HG02588 (cell line): ENCODE measurements at regions not wholly inside any gene's neighbourhood (a gene's known extent, or its start where the extent isn't known, plus 50 kb on each side); places are given as distances from the start of the nearest gene placed in this dataset.
"Not testable (repeated sequence)": the region's sequence is repeated elsewhere in the genome, so short reads cannot be mapped to it uniquely, and the experiment has no call there.

Experiments
- ATAC-seq: cut with Tn5 transposase; IDR thresholded peaks from one replicate; pipeline ENCODE4 v1.9.1; 2021; ENCODE audit warnings: mild to moderate bottlenecking, moderate library complexity; ENCODE audit not compliant: unreplicated experiment

DNA sequence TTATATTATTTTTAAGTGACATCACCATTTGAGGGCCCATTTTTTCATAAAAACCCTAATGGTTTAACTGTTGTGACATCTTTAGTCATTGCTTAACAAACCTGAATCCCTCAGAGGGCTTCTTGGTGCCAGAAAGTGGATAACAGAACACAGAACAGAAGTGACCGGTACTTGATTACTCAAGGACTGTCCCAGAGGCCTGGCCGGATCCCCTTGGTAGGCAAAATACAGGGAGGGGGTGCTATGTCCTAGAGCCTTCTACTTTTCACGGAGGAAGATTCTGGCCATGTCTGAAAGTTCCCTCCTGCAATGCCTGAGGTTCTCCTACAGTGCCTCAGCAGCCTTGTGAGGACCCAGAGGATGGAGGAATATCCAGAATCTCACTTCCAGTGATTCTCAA is 94.3 kb upstream of the DCLK2 start:
- ATAC-seq, result no peak

DNA sequence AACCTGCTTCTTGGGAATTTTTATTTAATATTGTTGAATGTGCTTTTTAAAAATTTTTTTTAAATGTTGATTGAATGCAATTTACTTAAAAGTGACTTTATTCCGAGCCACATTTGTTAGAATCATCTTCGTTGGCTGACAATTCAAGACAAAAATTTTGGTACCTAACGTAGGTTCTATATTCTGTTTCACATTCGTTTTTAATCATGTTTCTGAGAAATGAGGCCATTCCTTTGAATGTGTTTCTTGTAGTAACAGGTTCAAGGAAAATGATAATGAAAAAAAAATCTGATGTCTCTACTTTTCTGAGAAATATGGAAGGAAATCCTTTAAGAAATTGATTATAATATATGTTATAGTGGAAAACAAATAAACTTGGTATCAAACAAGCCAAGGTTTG is 92.3 kb upstream of the DCLK2 start:
- no peak for ATAC-seq

GRCh38 chr4:149986917-149987316 is 91.3 kb upstream of the DCLK2 start:
- no peak for ATAC-seq

- ATAC-seq, result no peak
Observed at GRCh38 chr4:149987330-149988086, 90.7 kb upstream of the DCLK2 start.

- no peak for ATAC-seq
Observed at GRCh38 chr4:149988087-149988410, 90.2 kb upstream of the DCLK2 start.

DNA sequence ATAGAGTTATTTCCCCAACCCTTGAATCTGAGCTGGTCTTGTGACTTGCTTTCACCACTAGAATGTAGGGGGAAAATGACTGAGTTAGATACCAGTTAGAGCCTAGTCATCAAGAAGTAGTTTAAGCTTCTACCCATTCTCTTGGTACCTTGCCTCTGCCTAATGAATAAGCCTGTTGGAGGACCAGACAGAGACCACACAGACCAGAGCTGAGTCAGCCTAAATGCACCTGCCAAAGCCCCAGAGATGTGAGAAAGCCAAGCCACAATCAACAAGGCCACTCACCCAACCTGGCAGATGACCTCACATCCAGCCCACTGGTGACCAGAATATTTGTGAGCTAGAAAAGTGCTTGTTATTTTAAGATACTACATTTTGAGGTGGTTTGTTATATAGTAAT is 85.2 kb upstream of the DCLK2 start:
- no peak for ATAC-seq

- no peak for ATAC-seq
Observed at GRCh38 chr4:149995134-149995756, 83.0 kb upstream of the DCLK2 start.

DNA sequence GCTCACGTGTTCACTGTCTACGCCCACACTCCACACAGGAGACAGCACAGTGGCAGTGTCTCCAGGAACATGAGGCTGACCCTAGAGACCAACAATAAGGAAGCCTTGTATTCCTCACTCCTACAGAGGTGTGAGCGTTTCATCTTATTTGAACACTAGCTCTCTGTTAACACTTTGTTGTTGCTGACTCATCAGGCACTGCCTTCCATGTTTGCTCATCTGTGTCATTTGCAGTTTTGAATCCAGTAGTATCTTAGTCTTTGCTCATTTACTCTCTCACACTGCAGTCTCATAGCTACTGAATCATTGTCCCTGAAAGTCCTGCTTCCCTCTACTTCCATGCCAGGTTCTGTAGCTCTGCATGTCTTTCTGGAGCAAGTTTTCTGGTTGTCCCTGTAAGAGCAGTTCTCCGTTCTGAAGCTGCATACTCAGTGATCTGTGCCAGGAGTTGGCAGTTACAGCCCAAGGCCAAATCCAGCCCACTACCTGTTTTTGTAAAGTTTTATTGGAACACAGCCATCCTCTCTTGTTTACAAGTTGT is 80.3 kb upstream of the DCLK2 start:
- ATAC-seq, result no peak

- ATAC-seq, result no peak
Observed at GRCh38 chr4:149999485-150000074, 78.7 kb upstream of the DCLK2 start.

GRCh38 chr4:150001815-150002214 is 76.4 kb upstream of the DCLK2 start:
- ATAC-seq, result no peak

- ATAC-seq, result no peak
Observed at GRCh38 chr4:150002561-150002960, 75.7 kb upstream of the DCLK2 start.

DNA sequence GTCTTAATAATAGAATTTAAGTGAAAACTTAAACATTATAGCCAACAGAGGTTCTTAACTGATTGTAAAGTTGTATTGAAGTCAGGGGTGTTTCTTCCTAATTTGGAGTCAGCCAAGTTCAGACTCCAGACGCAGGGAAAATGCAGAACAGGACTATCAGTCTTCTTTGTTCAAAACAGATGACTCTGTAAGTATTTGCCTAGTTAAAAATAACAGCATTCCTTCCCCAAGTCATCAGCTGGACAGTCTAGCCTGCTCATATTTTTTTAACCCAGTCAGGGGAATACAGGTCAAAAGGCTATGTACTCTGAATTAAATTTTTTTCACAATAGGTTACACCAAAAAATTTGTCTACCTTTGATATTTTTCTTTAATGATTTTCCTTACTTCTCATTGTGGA is 73.8 kb upstream of the DCLK2 start:
- ATAC-seq, result no peak

DNA sequence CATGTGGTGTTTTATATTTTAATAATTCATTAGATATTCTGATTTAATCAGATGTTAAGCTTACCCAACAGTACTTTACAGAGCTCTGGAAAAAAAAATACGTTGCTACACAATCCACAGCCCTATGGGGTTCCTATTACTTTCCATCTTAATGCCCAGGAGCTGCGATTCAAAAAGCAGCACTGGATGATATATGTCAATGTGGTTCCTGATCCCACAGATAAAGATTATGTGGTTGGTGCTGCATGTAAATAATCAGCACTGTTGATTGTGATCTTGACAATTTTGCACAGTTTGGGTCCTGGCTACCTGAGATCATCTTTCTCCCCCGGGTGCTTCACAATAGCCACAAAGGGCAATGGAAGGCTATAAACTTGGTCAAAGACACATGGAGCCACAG is 72.7 kb upstream of the DCLK2 start:
- ATAC-seq, result no peak

GRCh38 chr4:150006197-150006596 is 72.0 kb upstream of the DCLK2 start:
- ATAC-seq, result no peak

GRCh38 chr4:150007512-150007911 is 70.7 kb upstream of the DCLK2 start:
- ATAC-seq, result no peak

GRCh38 chr4:150008546-150008945 is 69.7 kb upstream of the DCLK2 start:
- ATAC-seq, result no peak

DNA sequence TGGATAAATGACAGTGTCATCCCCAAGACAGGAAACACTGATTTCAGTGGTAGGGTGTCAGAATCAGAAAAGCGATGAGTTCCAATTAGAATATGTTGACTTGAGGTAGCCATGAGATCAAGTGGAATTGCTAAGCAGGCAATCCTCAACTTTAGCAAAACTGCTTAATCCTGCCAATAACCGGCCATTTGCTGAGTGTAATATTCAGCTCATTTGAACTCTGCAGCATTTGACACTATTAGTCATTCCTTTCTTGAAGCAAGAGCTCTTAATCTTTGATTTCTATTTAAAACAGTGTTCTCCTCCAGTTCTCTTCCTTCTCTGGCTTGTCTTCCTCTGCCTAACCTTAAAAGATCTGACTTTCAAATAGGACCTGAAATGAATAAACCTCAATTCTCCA is 68.7 kb upstream of the DCLK2 start:
- no peak for ATAC-seq

DNA sequence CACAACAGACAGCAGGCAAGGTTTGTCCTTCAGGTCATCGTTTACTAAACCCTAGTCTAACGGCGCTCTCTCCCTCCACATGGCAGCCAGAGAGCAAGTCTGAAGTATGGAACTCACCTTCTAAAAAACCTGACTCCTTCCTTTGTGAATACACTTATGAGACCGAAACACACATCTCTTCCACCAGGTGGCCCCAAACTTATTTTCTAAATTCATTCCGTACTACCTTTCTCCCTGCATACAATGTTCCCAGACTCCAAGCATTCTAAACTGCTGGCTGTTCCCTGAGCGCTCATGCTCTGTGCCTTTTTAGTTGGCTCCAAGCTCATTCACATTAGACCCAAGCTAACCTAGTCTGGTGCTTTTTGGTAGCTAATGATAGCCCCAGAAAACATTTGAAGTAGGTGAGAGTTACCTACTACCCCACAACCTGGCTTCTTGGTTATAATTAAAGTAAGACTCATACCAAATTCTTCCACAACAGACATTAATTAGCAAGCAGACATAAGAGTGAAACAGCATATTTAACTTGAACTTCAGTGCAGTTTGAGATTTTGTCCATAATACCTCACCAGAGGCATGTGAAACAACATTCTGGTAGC is 67.6 kb upstream of the DCLK2 start:
- no peak for ATAC-seq

DNA sequence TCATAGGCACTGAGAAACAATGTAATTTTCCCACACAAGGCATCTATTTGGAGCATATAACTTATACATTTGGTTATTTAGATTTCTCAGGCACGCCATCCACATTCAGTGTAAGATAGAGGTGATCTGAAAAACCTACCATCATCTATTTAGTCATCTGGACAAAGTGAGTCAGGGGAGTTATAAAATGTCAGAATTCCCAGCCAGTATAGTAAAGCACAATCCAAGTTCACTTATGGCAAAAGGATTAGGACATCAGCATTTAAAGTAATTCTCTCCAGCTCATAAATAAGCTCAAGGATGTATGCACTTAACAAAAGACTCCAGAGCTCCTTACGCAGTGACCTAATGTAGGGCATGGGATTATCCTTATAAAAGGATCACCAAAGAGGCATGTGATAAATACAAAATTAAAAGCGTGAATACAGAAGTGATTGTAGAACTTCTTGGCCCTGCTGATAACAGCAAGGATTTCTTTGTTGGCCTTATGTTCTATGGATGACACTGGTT is 65.3 kb upstream of the DCLK2 start:
- no peak for ATAC-seq

- ATAC-seq, result not testable (repeated sequence)
Observed at GRCh38 chr4:150015910-150016309, 62.3 kb upstream of the DCLK2 start.

DNA sequence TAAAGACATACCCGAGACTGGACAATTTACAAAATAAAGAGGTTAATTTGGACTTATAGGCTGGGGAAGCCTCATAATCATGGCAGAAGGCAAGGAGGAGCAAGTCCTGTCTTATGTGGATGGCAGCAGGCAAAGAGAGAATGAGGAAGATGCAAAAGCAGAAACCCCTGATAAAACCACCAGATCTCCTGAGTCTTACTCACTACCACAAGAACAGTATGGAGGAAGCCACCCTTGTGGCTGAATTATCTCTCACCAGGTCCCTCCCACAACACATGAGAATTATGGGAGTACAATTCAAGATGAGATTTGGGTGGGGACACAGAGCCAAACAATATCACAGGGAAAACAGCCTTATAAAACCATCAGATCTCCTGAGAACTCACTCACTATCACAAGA is 61.6 kb upstream of the DCLK2 start:
- not testable (repeated sequence) for ATAC-seq

- no peak for ATAC-seq
Observed at GRCh38 chr4:150018257-150018656, 60.0 kb upstream of the DCLK2 start.
